RCC 7860 (cell line): ENCODE measurements at regions not wholly inside any gene's neighbourhood (a gene's known extent, or its start where the extent isn't known, plus 50 kb on each side); places are given as distances from the start of the nearest gene placed in this dataset.

Experiments used
- DNase-seq: peaks from one replicate; pipeline ENCODE4 v3.0.0-alpha.2; 2015; ENCODE audit warnings: low spot score
- FAIRE-seq: peaks from 2 replicates; lab custom pipeline; 2012; peaks lifted over from hg19 to GRCh38; lab: Jason Lieb, UNC

GRCh38 chr6:9503111-9503761 is 911.6 kb downstream of the TFAP2A start:
- FAIRE-seq (peak; percentile 67), DNase-seq (peak; percentile 86)

GRCh38 chr6:9499709-9500108 is 915.2 kb downstream of the TFAP2A start:
- FAIRE-seq: no peak
- no peak for DNase-seq

- no peak for FAIRE-seq
- no peak for DNase-seq
Measured at GRCh38 chr6:9496837-9497236, 918.0 kb downstream of the TFAP2A start.

DNA sequence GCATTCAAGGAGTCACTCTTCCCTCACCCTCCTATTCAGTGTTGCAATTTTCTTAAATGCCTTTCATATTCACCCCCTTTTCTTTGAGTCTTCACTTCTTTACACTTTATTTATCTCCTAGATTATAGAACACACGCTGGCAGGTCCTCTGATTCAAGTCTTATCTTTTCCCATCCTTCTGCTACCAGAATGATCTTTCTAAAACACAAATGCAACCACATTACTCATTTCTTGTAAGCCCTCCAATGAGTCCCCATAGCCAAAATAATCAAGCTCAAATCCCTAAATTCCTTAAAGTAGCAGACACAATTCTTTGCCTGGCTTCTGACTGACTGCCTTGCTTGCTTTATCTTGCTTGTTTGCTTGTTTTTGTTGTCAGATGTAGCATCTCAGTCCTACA is 920.0 kb downstream of the TFAP2A start:
- no peak for FAIRE-seq
- DNase-seq: no peak

GRCh38 chr6:9492790-9493189 is 922.1 kb downstream of the TFAP2A start:
- DNase-seq (no peak), FAIRE-seq (no peak)

- FAIRE-seq (no peak), DNase-seq (no peak)
Measured at GRCh38 chr6:9487128-9487527, 927.7 kb downstream of the TFAP2A start.

DNA sequence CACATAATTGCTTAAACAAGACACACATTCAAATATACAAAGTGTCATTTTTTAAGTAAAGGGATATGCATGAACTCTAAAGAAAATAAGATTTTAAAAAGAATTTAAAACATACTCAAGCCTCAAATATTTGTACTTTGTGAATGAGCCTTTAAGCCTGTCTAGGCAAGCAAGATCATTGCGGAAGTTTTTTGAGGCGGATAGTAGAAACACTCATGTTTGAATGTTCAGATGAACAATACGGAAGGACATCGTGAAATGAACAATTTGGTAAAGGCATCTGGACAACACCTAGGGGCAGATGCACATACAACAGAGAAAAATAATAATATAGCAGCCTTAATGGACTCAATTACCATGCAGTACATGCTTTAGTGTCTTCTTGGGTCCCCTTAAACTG is 928.9 kb downstream of the TFAP2A start:
- no peak for DNase-seq
- no peak for FAIRE-seq

DNA sequence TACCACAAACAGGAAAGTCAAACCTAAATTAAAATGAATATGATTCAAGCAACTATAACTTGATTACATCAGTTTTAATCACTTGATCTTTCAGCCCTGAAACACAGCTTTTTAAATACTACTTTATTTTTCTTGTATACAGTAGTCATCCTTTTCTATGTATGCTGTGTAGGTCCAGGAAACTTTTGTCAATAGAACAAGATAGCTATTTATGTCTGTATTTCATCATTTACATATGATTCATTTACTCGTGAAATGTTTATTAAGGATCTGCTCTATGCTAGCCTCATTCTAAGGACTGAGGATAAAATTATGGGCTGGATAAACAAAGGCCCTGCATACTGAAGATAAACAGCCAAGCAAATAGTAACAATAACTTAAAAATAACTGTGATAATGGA is 930.2 kb downstream of the TFAP2A start:
- no peak for DNase-seq
- no peak for FAIRE-seq

- FAIRE-seq (no peak), DNase-seq (no peak)
Measured at GRCh38 chr6:9484091-9484490, 930.8 kb downstream of the TFAP2A start.

GRCh38 chr6:9482030-9482738 is 932.7 kb downstream of the TFAP2A start:
- DNase-seq (peak; percentile 85), FAIRE-seq (peak; percentile 88)

DNA sequence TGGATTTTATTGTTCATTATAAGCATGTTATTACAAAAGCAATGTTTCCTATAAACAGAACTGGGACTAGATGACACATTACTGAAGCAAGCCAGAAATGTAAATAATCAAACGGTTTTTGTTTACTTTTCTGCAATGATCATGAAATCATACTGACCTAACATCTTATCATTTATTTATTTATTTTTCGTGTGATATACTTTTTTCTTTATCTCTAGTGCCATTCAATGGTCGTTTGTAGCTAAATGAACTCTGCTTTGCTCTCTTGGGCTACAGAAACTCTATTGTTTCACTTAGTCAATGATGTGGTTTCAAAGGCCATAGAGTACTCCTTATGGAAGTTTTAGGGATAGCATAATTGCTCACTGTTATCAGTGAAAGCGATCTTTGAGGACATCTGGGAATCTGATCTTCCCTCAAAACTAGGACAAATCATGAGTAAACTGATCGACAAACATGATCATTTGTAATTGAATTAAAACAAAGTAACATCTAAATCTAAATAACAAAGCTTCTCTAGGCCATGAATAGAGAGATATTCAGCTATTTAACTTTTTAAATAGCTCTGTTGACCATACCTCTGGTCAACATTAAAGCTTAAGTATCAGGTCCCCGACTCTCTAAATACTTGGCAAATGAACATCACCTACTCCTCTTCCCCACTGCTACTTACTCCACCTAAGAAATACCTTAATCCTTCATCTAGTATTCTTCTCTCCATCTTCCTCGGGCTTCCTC is 933.4 kb downstream of the TFAP2A start:
- FAIRE-seq (no peak), DNase-seq (no peak)

DNA sequence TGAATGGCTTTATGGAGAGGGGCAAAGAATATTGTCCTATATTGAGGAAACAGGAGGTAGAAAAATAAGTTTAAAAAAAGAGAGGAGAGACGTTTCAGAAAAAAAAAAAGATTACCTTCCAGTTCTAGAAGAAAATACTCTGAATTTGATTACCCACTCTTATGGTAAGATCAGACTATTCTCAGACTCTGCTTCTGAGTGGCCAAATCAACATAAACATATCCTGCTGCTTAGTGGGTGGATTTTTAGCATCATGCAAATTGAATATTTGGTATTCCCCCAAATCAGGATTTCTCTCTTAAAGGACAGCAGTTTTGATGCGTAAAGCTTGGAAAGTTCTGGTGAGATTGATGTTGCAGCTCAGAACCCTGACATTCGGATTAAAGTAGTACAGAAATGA is 946.6 kb downstream of the TFAP2A start:
- FAIRE-seq: no peak
- no peak for DNase-seq

DNA sequence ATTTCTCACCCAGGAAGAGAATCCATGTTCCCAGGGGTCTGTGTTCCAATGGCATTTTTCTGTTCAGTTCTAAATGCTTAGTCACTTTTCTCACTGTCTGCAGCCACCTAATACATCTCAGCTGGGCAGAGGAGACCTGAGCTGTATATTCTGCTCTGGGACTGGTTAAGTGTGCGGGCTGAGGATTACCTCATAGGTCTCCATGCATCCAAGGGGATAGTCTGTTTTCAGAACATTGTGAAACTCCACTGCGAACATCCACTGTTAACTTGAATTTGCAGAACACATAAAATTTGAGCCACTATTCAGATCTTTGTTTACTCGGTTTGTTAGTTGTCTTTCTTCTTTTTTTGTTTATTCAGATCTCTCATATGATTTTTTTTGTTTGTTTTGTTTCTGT is 947.1 kb downstream of the TFAP2A start:
- DNase-seq (no peak), FAIRE-seq (no peak)

DNA sequence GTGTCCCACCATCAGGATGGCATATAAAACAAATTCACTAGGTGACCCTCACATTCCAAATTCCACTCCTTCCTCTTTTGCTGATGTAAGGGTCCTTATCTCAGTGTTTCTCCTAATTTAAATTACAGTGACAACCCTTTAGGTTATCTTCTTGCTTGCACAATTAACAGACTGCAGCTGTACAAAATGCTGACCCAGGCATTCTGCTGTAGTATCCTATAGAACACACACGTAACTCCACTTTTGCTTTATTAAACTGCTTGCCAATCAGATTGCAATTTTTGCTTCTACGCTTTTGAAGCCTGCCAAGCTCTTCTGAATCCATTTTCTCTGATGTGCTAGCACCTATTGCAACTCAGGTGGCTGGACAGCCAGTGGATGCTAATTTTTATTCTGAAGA is 950.3 kb downstream of the TFAP2A start:
- FAIRE-seq (no peak), DNase-seq (no peak)

- FAIRE-seq (no peak), DNase-seq (no peak)
Measured at GRCh38 chr6:9463311-9463710, 951.6 kb downstream of the TFAP2A start.

DNA sequence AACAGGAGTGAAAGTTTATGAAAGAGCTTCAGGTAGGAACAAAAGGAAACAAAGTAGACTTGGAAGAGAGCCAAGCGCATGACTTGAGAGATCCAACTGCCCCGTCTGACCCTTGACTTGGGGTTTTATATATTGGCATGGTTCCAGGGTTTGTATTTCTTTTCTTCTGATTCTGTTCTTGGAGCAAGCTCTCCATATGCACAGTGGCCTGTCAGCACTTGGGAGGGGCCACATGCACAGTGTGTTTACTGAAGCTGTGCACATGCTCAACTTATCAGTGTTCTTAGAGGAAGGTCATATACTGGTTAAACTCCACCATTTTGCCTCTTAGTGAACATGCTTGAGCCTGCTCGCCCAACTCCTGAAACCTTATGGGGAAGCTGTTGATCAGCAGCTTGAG is 953.7 kb downstream of the TFAP2A start:
- no peak for FAIRE-seq

DNA sequence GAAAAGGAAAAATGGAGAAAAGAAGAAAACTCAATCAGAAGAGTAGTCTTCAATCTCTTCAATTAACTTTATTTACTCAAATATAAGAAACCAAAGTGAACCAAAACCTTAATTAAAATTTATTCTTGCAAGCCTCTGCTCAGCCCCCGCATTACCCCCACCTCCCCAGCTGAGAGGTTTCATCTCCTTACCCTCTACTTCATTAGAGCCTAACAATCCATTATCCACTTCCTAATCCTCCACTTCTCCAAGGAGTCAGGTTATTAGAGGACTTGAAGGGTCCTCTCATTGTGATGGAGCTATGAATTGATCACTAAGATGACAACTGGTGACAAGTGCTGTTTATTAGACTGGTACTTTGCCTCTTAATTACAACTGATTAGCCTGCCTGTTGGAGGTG is 956.5 kb downstream of the TFAP2A start:
- FAIRE-seq: no peak
- DNase-seq: no peak

More for the DNA sequence above, 953.7 kb downstream of the TFAP2A start:
- no peak for DNase-seq

DNA sequence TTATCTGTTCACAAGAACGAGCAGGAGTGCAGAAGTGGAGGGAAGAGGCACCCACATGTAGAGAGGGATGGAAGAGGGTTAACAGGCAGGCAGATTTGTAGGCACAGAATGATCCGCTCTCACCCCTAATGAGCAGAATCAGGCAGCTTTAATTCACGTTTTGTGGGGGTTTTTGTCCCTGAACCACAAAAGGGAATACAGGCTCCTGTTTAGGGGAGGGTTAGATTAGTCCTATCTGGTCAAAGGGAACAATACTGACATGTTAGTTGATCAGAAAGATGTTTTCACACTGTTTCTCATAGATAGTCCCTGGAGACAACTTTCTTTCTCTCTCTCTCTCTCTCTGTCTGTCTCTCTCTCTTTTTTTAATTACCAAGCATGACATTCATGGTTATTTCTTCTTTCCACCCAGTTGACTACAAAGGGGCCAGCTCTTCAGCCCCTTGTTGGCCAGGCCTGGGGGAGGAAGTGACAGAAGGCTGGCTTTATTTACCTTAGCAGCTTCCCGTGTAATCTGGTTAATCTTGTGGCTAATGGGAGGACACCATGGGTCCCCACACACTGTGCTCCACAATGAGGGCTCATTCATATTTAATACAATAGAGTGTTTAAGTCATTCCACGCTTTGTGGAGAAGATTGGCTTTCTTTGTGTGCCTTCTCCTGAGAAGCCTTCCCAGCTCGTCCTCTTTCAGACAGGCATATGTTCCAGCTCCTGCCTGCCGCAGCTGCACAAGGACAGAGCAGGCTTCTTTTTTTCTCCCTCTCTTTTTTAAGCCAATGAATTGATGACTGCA is 958.8 kb downstream of the TFAP2A start:
- FAIRE-seq (no peak), DNase-seq (no peak)

DNA sequence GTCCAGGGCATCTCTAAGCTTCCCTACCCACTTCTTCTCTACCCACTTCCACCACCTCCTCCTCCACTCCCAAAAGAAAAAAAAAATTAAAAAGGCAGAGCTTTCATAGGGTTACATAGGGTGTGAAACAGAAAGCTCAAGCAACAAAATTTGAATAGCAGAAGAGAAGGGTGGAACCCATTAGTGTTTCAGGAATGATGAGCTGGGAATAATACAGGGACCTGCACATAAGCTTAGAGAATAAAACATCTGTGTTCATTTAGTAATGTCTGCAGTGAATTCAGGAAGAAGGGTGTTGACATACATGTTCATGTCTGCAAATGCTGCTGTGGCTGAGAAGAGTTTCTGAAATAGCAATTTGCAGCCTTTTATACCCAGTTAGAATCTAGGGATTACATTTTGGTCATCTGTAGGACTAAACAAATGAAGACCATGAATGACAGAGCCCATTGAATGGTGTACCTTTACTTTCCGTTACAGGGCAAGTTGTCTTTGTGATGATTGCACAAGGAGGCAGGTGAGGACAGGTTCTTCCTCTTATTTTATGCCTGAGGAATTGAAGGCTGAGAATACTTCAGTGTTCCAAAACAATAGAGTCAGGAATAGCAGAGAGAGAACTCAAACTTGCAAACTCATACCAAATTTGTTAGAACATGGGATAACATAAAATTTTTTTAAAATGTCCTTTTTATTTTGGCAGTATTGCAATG is 975.1 kb downstream of the TFAP2A start:
- FAIRE-seq: no peak

GRCh38 chr6:9437836-9438235 is 977.0 kb downstream of the TFAP2A start:
- DNase-seq: no peak
- no peak for FAIRE-seq

More for the DNA sequence above, 975.1 kb downstream of the TFAP2A start:
- no peak for DNase-seq

DNA sequence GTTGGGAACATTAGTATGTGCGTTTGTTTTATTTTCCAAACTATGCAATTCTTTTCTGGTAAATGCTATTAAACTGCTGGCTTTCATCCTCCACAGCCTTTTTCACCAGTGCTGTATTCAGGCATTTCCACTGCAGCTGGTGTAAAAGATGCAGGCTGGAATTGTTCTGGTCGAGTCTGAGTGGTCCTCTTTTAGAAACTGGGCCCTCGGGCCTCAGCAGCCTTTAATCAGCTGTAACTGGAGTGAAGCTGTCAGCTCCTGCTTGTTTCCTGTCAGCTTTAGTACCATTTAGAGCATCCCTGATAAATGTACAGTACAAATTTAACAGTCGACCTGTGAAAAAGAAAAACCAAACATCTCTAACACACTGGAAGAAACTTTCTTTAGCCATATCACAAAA is 979.6 kb downstream of the TFAP2A start:
- DNase-seq: no peak
- FAIRE-seq: no peak
